ENCODE measurements at regions not wholly inside any gene's neighbourhood (a gene's known extent, or its start where the extent isn't known, plus 50 kb on each side); places are given as distances from the start of the nearest gene placed in this dataset.

GRCh38 chr2:61715506-61715905 is 138.4 kb downstream of the FAM161A start:
- TF ChIP-seq, protein P1, sequence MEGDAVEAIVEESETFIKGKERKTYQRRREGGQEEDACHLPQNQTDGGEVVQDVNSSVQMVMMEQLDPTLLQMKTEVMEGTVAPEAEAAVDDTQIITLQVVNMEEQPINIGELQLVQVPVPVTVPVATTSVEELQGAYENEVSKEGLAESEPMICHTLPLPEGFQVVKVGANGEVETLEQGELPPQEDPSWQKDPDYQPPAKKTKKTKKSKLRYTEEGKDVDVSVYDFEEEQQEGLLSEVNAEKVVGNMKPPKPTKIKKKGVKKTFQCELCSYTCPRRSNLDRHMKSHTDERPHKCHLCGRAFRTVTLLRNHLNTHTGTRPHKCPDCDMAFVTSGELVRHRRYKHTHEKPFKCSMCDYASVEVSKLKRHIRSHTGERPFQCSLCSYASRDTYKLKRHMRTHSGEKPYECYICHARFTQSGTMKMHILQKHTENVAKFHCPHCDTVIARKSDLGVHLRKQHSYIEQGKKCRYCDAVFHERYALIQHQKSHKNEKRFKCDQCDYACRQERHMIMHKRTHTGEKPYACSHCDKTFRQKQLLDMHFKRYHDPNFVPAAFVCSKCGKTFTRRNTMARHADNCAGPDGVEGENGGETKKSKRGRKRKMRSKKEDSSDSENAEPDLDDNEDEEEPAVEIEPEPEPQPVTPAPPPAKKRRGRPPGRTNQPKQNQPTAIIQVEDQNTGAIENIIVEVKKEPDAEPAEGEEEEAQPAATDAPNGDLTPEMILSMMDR (IDR thresholded peaks at IDR 0.05; ENCODE audit: insufficient read depth, low read depth, low read length) = no peak
- ChIA-PET POLR2A (no interaction called here), CTCF (interaction anchor here (1.4 kb wide), 1 partner anchor 10 kb away, joined by 6 read pairs; no protein-coding TSS in a partner anchor)

DNA sequence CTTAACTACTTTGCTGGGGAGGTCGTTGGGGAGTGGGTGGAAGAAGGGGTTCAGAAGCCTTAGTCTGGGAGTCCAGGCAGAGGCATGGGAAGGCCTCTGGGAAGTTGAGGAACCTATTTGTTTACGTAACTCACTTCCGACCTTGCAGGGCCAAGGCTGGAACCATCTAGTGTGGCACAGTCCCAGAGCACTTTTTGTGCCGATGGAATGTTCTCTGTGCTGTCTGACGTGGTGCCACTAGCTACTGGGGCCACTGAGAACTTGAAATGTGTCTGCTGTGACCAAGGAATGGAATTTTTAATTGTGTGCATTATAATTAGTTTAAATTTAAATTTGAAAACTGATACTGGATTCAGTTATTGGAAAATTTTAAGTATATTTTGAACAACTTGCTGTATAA is 139.7 kb downstream of the FAM161A start:
- no peak for DNase-seq (ENCODE audit: low read depth)
- TF ChIP-seq, protein P1 (IDR thresholded peaks at IDR 0.05; ENCODE audit: insufficient read depth, low read depth, low read length) = no peak
- Histone ChIP-seq H3K36me3 (ENCODE audit: control insufficient read depth, insufficient read depth, low read length) (no peaks in the 10 kb centered on the region), H3K27me3 (ENCODE audit: control insufficient read depth, insufficient read depth, low read length) (no peaks in the 10 kb centered on the region), H3K4me3 (ENCODE audit: low read depth, low read length) (no peak overlapping the region)
- ChIA-PET POLR2A (no interaction called here), CTCF (interaction anchor here (1.0 kb wide), 1 partner anchor 9 kb away, joined by 3 read pairs; no protein-coding TSS in a partner anchor)

More at GRCh38 chr2:61715506-61715905, 138.4 kb downstream of the FAM161A start:
- H3K4me3 ChIP-seq (ENCODE audit: low read depth, low read length) = no peak overlapping the region
- no peak for DNase-seq (ENCODE audit: low read depth)
- H3K27me3 ChIP-seq (ENCODE audit: control insufficient read depth, insufficient read depth, low read length) = no peaks in the 10 kb centered on the region
- H3K36me3 ChIP-seq (ENCODE audit: control insufficient read depth, insufficient read depth, low read length) = no peaks in the 10 kb centered on the region

DNA sequence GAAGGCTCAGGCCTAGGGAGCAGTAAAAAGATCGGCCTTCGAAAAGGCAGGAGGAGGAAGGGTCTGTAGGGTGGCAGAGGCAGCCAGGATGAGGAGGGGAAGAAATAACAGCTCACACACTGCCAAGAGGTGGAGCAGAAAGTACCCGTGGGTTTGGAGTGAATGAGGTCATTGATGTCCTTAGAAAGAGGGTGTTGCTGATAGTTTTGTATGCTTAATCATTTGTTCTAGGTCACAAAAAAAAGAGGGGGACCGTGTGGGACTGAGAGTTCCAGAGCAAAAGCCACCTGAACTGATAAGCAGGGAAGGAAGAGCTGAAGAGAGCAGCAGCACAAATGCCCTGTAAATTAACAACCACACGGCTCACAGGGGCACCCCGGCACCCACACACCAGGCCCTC is 140.4 kb downstream of the FAM161A start:
- Histone ChIP-seq H3K27me3 (ENCODE audit: control insufficient read depth, insufficient read depth, low read length) (no peaks in the 10 kb centered on the region), H3K36me3 (ENCODE audit: control insufficient read depth, insufficient read depth, low read length) (no peaks in the 10 kb centered on the region), H3K4me3 (ENCODE audit: low read depth, low read length) (no peak overlapping the region)
- no peak for DNase-seq (ENCODE audit: low read depth)
- TF ChIP-seq, protein P1 (IDR thresholded peaks at IDR 0.05; ENCODE audit: insufficient read depth, low read depth, low read length) = no peak
- POLR2A ChIA-PET = no interaction called here
- CTCF ChIA-PET = interaction anchor here (1.0 kb wide), 1 partner anchor 10 kb away, joined by 3 read pairs; no protein-coding TSS in a partner anchor

DNA sequence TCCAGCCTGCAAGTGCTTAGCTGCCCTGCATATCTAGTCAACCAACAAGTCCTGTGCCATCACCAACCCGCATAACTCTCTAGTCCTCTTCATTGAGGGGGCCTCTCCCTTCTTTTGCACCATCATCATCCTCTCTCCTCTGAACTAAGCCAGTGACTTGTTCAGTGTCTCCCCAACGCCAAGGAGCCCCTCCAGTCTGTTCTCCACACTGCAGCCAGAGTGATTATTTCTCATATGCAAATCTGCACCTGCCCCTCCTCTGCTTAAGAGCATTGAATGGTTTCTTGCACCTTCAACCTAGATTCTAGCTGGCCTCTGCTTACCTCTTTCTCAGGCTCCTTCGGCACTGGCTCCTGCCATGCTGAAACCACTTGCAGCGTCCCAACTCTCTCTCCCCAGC is 141.8 kb downstream of the FAM161A start:
- Histone ChIP-seq H3K27me3 (ENCODE audit: control insufficient read depth, insufficient read depth, low read length) (no peaks in the 10 kb centered on the region), H3K36me3 (ENCODE audit: control insufficient read depth, insufficient read depth, low read length) (no peaks in the 10 kb centered on the region), H3K4me3 (ENCODE audit: low read depth, low read length) (no peak overlapping the region)
- no peak for DNase-seq (ENCODE audit: low read depth)
- POLR2A ChIA-PET = no interaction called here
- TF ChIP-seq, protein P1 (IDR thresholded peaks at IDR 0.05; ENCODE audit: insufficient read depth, low read depth, low read length) = no peak
- CTCF ChIA-PET = interaction anchor here (1.1 kb wide), 1 partner anchor 10 kb away, joined by 3 read pairs; no protein-coding TSS in a partner anchor

- no peak for DNase-seq (ENCODE audit: low read depth)
- Histone ChIP-seq H3K27me3 (ENCODE audit: control insufficient read depth, insufficient read depth, low read length) (no peaks in the 10 kb centered on the region), H3K4me3 (ENCODE audit: low read depth, low read length) (no peak overlapping the region), H3K36me3 (ENCODE audit: control insufficient read depth, insufficient read depth, low read length) (no peaks in the 10 kb centered on the region)
- TF ChIP-seq, protein P1 (IDR thresholded peaks at IDR 0.05; ENCODE audit: insufficient read depth, low read depth, low read length) = no peak
- ChIA-PET CTCF (no interaction called here), POLR2A (no interaction called here)
Measured at GRCh38 chr2:61710711-61711110, 143.1 kb downstream of the FAM161A start.

Measured in BJ (cell line).